HG03558 (cell line): ENCODE measurements at regions not wholly inside any gene's neighbourhood (a gene's known extent, or its start where the extent isn't known, plus 50 kb on each side); places are given as distances from the start of the nearest gene placed in this dataset.
"Not testable (repeated sequence)": the region's sequence is repeated elsewhere in the genome, so short reads cannot be mapped to it uniquely, and the experiment has no call there.

Source experiments
- ATAC-seq: cut with Tn5 transposase; IDR thresholded peaks from one replicate; pipeline ENCODE4 v1.9.1; 2021; ENCODE audit warnings: moderate number of reproducible peaks; ENCODE audit not compliant: unreplicated experiment; ENCODE audit errors: extremely low read depth

DNA sequence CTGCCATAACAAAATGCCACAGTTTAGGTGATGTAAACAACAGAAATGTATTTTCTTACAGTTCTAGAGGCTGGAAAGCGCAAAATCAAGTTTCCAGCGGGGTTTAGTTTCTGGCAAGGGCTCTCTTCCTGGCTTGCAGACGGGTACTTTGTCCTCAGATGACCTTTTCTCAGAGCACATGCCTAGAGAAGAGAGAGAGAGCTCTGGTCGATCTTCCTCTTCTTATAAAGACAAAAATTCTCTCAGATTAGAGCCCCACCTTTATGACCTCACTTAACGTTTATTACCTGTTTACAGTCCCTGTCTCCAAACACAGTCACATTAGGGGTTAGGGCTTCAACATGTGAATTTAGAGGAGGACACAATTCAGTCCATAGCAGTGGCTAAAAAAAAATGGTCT is 119.7 kb downstream of the CETN3 start:
- no peak for ATAC-seq

- no peak for ATAC-seq
These were observed 122.5 kb downstream of the CETN3 start for GRCh38 chr5:90287036-90287435.

DNA sequence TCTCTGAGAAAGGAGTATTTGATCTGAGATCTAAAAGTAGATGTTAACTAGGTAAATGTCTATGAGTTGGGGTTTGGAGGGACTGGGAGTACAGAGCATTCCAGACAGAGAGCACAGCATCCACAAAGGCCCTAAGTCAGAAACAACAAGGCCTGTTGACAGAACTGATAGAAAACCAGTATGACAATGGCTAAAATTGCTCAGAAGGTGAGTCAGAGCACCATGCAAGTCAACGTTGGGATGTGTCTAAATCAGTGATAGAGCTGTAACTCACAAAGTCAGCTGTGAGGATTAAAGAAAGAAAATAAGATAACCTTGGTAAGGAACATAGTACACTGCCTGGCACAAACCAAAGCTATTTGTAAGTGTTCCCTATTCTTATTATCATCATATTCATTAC is 124.0 kb downstream of the CETN3 start:
- ATAC-seq, result no peak

DNA sequence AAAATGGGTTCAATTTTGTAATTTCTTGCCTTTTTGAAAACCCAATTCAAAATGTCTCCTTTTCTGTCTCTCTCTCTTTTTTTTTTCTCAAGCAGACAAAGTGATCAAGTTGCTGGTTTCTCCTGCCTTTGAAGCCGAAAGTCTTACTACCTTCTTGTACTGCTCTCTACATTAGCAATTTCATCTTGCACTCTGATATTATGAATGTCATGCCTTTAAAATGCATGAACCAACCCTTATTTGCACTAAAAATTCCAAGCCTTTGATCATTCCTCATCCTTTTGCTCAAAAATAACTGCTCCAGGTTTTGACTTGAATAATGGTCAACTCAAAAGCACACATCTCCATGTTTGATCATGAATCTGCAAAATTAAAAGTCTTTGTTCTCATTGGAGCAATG is 125.2 kb downstream of the CETN3 start:
- ATAC-seq, result no peak

GRCh38 chr5:90279091-90279490 is 130.5 kb downstream of the CETN3 start:
- no peak for ATAC-seq

- no peak for ATAC-seq
These were observed 135.3 kb downstream of the CETN3 start for GRCh38 chr5:90274216-90274615.

DNA sequence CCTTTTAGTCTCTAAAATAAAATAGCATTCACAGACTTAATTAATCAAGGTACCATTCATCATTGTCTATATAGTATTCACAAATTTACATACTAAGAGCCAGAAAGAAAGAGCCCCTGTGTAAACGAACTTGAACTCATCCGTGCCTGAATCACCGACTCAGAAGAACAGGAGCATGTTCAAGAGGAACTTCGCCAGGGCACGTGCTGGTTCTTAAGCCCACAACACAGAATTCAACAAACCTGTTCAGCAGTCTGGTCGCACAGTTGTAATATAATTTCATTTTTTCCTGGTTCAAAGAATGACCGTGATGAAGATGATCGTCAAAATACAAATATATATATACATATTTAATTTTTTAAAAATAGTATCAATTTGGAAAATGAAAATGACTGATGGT is 141.9 kb downstream of the CETN3 start:
- ATAC-seq, result no peak

DNA sequence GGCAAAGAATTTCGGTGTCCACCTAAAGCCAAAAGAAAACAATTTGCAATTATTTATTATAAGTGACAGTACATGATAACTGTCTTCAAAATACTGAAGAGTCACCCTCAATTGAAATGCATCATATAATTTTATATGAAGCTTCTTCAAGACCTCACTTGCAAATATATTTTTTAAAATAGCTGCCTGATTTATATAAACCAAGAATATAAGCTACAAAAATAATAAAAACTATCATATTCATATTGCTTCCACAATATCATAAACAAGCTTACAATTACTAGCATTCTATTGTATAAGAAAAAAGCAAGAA is 144.1 kb downstream of the CETN3 start:
- ATAC-seq, result no peak

DNA sequence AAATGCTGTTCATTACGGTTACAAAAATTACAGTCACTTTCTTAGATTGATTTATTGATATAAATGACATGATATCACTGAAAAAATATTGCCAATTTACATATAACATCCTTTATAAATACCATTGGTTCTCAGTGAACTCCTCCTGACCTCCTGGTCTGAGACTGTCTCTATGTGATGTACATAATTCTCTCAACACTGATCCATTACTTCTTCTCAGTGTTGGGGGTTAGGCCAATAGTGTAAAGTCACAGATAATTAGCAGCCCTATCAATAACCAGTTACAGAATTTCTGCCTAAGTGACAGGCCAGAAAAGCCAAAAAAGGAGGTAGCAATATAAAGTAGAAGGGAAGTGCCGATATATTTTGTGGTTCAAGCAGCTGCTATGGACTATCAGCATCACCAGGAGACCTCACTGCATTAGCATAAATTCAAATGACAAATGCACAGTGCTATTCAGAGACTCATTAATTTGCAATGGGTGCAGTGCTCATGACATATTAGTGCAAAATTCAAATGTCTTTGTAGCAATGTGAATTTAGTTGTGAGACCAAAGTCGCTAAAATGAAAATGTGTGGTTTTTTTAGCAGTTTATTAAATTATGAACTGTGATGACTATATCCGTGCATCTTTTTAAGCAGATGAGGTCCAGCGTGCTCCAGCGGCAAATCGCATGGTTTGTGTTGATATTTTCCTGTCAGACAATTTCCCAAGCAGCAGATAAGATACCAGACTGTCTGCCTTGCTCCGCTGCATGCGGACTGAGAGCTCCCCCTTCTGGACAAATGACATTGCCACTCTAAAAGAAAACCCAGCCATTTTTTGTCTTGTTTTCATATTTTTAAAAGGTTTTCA is 144.6 kb downstream of the CETN3 start:
- ATAC-seq, result no peak

- ATAC-seq, result no peak
These were observed 146.3 kb downstream of the CETN3 start for GRCh38 chr5:90263102-90263820.

- ATAC-seq, result no peak
These were observed 158.1 kb downstream of the CETN3 start for GRCh38 chr5:90251447-90251846.

DNA sequence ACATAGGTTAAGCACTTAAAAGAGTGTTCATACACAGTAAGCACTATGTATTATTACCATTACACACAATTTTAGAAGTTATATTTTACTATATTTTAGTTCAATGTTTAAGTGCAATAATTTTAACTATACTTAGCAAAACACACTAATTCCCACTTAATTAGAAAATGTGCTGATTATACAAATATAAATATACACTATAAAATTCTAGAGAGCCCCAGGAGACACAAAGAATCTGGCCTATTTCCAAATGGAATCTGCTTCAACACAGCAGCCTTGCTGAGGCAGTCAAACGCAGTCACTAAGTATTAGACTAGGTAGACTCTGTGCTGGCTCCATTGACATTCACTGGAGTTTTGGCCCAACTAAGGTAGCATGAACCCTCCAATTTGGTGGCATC is 160.9 kb downstream of the CETN3 start:
- no peak for ATAC-seq

- not testable (repeated sequence) for ATAC-seq
These were observed 165.7 kb downstream of the CETN3 start for GRCh38 chr5:90243848-90244247.

DNA sequence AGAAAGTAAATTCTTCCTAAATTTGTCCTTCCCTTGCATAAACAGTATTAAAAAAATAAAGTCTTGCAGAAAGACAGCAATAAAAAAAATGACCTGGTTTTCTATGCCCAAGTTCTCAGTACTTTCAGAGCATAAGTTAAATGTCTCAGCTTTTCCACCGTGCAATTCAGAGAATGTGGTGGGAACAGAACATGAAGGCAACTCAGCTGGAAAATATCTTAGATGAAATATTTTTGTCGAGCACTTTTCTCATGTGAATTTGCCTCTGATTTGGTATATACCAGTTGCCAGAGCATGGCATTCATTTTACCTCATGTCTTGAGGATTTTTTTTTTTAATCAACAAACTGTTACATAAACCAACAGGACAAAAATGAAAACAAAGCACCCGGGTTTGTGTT is 176.1 kb downstream of the CETN3 start:
- no peak for ATAC-seq

- ATAC-seq, result no peak
These were observed 177.9 kb downstream of the CETN3 start for GRCh38 chr5:90231688-90232087.

DNA sequence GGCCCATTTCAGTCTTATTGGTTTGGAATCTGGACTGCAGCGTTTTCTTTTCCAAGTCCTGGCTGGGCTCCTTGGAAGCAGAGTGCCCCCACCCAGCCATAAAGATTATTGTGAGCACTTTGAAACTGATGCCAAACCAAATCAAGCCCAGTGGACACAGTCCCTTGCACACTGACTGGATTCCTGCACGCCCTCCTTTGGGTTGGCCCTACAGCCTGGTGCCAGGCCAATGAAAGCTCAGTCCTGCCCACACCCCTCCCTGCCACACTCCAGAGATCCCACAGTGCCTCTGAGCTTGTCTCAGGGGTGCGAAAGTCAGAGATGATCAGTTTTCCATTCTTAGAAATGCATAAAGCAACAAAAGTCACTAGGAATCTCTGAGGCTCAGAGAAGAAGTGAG is 181.9 kb downstream of the CETN3 start:
- no peak for ATAC-seq

- ATAC-seq, result no peak
These were observed 183.0 kb downstream of the CETN3 start for GRCh38 chr5:90226433-90227099.

- ATAC-seq, result no peak
These were observed 185.2 kb downstream of the CETN3 start for GRCh38 chr5:90224342-90224741.

DNA sequence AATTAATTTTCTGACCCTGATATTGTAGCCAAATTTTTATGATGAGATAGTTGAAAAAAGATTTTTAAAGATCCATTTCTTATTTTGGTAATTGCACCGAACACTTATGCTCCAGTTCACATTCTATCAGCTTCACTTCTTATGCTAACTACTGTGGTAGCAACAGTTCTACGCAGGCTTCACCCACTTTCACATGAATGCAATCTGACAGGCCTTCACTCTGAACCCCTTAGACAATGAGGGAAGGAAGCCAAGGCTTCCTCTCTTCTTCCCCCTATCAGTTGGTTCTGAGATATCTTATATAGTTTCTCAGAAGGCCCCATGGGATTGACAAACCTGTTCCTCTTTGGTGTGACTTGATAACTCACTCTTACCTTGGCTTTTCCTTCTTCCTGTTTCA is 185.8 kb downstream of the CETN3 start:
- no peak for ATAC-seq

GRCh38 chr5:90221951-90222350 is 187.6 kb downstream of the CETN3 start:
- no peak for ATAC-seq

GRCh38 chr5:90220554-90220953 is 189.0 kb downstream of the CETN3 start:
- no peak for ATAC-seq
